ENCODE measurements at regions not wholly inside any gene's neighbourhood (a gene's known extent, or its start where the extent isn't known, plus 50 kb on each side); places are given as distances from the start of the nearest gene placed in this dataset.

GRCh38 chr9:107994648-107995047, 505.1 kb upstream of the KLF4 start:
- DNase-seq (ENCODE audit: low read depth): no peak
- no peak overlapping the region for H3K4me3 ChIP-seq (ENCODE audit: low read depth, low read length)

- DNase-seq (ENCODE audit: low read depth): no peak
- H3K4me3 ChIP-seq (ENCODE audit: low read depth, low read length): no peak overlapping the region
These were observed 502.7 kb upstream of the KLF4 start for GRCh38 chr9:107992271-107992670.

- no peak overlapping the region for H3K4me3 ChIP-seq (ENCODE audit: low read depth, low read length)
- DNase-seq (ENCODE audit: low read depth): no peak
These were observed 502.0 kb upstream of the KLF4 start for GRCh38 chr9:107991581-107991980.

- no peak overlapping the region for H3K4me3 ChIP-seq (ENCODE audit: low read depth, low read length)
- DNase-seq (ENCODE audit: low read depth): no peak
These were observed 500.0 kb upstream of the KLF4 start for GRCh38 chr9:107989544-107989943.

GRCh38 chr9:107989099-107989498, 499.5 kb upstream of the KLF4 start:
- no peak overlapping the region for H3K4me3 ChIP-seq (ENCODE audit: low read depth, low read length)
- DNase-seq (ENCODE audit: low read depth): peak; percentile 54

GRCh38 chr9:107984956-107985355, 495.4 kb upstream of the KLF4 start:
- DNase-seq (ENCODE audit: low read depth): no peak
- no peak overlapping the region for H3K4me3 ChIP-seq (ENCODE audit: low read depth, low read length)

GRCh38 chr9:107983762-107984161, 494.2 kb upstream of the KLF4 start:
- no peak for DNase-seq (ENCODE audit: low read depth)
- H3K4me3 ChIP-seq (ENCODE audit: low read depth, low read length): no peak overlapping the region

- no peak overlapping the region for H3K4me3 ChIP-seq (ENCODE audit: low read depth, low read length)
- DNase-seq (ENCODE audit: low read depth): no peak
These were observed 493.6 kb upstream of the KLF4 start for GRCh38 chr9:107983181-107983603.

GRCh38 chr9:107982745-107983144, 493.2 kb upstream of the KLF4 start:
- no peak for DNase-seq (ENCODE audit: low read depth)

GRCh38 chr9:107982001-107982400, 492.4 kb upstream of the KLF4 start:
- no peak for DNase-seq (ENCODE audit: low read depth)
- H3K4me3 ChIP-seq (ENCODE audit: low read depth, low read length): no peak overlapping the region

More at GRCh38 chr9:107982745-107983144, 493.2 kb upstream of the KLF4 start:
- no peak overlapping the region for H3K4me3 ChIP-seq (ENCODE audit: low read depth, low read length)

- DNase-seq (ENCODE audit: low read depth): no peak
- no peak overlapping the region for H3K4me3 ChIP-seq (ENCODE audit: low read depth, low read length)
These were observed 491.4 kb upstream of the KLF4 start for GRCh38 chr9:107980984-107981383.

- no peak for DNase-seq (ENCODE audit: low read depth)
These were observed 487.2 kb upstream of the KLF4 start for GRCh38 chr9:107976767-107977166.

GRCh38 chr9:107975426-107976010, 485.9 kb upstream of the KLF4 start:
- DNase-seq (ENCODE audit: low read depth): no peak
- no peak overlapping the region for H3K4me3 ChIP-seq (ENCODE audit: low read depth, low read length)

More at GRCh38 chr9:107976767-107977166, 487.2 kb upstream of the KLF4 start:
- no peak overlapping the region for H3K4me3 ChIP-seq (ENCODE audit: low read depth, low read length)

GRCh38 chr9:107973451-107973850, 483.9 kb upstream of the KLF4 start:
- no peak overlapping the region for H3K4me3 ChIP-seq (ENCODE audit: low read depth, low read length)

GRCh38 chr9:107972346-107972745, 482.8 kb upstream of the KLF4 start:
- DNase-seq (ENCODE audit: low read depth): no peak
- H3K4me3 ChIP-seq (ENCODE audit: low read depth, low read length): no peak overlapping the region

More at GRCh38 chr9:107973451-107973850, 483.9 kb upstream of the KLF4 start:
- no peak for DNase-seq (ENCODE audit: low read depth)

- H3K4me3 ChIP-seq (ENCODE audit: low read depth, low read length): no peak overlapping the region
- DNase-seq (ENCODE audit: low read depth): no peak
These were observed 481.7 kb upstream of the KLF4 start for GRCh38 chr9:107971241-107971640.

GRCh38 chr9:107970726-107971125, 481.2 kb upstream of the KLF4 start:
- DNase-seq (ENCODE audit: low read depth): no peak
- H3K4me3 ChIP-seq (ENCODE audit: low read depth, low read length): no peak overlapping the region

- DNase-seq (ENCODE audit: low read depth): no peak
- H3K4me3 ChIP-seq (ENCODE audit: low read depth, low read length): no peak overlapping the region
These were observed 480.2 kb upstream of the KLF4 start for GRCh38 chr9:107969727-107970126.

- DNase-seq (ENCODE audit: low read depth): no peak
These were observed 479.6 kb upstream of the KLF4 start for GRCh38 chr9:107969141-107969540.

GRCh38 chr9:107963246-107963645, 473.7 kb upstream of the KLF4 start:
- no peak overlapping the region for H3K4me3 ChIP-seq (ENCODE audit: low read depth, low read length)
- DNase-seq (ENCODE audit: low read depth): no peak

More at GRCh38 chr9:107969141-107969540, 479.6 kb upstream of the KLF4 start:
- no peak overlapping the region for H3K4me3 ChIP-seq (ENCODE audit: low read depth, low read length)

- no peak for DNase-seq (ENCODE audit: low read depth)
- no peak overlapping the region for H3K4me3 ChIP-seq (ENCODE audit: low read depth, low read length)
These were observed 471.3 kb upstream of the KLF4 start for GRCh38 chr9:107960916-107961315.

GRCh38 chr9:107954312-107954711, 464.7 kb upstream of the KLF4 start:
- no peak for DNase-seq (ENCODE audit: low read depth)
- no peak overlapping the region for H3K4me3 ChIP-seq (ENCODE audit: low read depth, low read length)

All from skeletal muscle cell (primary cell).